HG03196 (cell line): ENCODE measurements at regions not wholly inside any gene's neighbourhood (a gene's known extent, or its start where the extent isn't known, plus 50 kb on each side); places are given as distances from the start of the nearest gene placed in this dataset.

Experiments
- ATAC-seq: cut with Tn5 transposase; IDR thresholded peaks from one replicate; pipeline ENCODE4 v1.9.1; 2021; ENCODE audit not compliant: unreplicated experiment

- no peak for ATAC-seq
Observed at GRCh38 chr4:136935305-136935704, 597.0 kb downstream of the PCDH18 start.

- ATAC-seq: no peak
Observed at GRCh38 chr4:136934601-136935000, 597.7 kb downstream of the PCDH18 start.

- no peak for ATAC-seq
Observed at GRCh38 chr4:136931781-136932180, 600.5 kb downstream of the PCDH18 start.

- ATAC-seq: no peak
Observed at GRCh38 chr4:136928957-136929411, 603.3 kb downstream of the PCDH18 start.

GRCh38 chr4:136927172-136927571 is 605.1 kb downstream of the PCDH18 start:
- no peak for ATAC-seq

GRCh38 chr4:136925203-136925602 is 607.1 kb downstream of the PCDH18 start:
- ATAC-seq: no peak

- no peak for ATAC-seq
Observed at GRCh38 chr4:136922066-136922465, 610.2 kb downstream of the PCDH18 start.

GRCh38 chr4:136920092-136920881 is 612.0 kb downstream of the PCDH18 start:
- no peak for ATAC-seq

- no peak for ATAC-seq
Observed at GRCh38 chr4:136918772-136919171, 613.5 kb downstream of the PCDH18 start.

GRCh38 chr4:136917312-136918110 is 614.8 kb downstream of the PCDH18 start:
- ATAC-seq: no peak

- ATAC-seq: no peak
Observed at GRCh38 chr4:136909626-136910025, 622.7 kb downstream of the PCDH18 start.

- no peak for ATAC-seq
Observed at GRCh38 chr4:136908122-136908521, 624.2 kb downstream of the PCDH18 start.

- no peak for ATAC-seq
Observed at GRCh38 chr4:136900696-136901095, 631.6 kb downstream of the PCDH18 start.

- no peak for ATAC-seq
Observed at GRCh38 chr4:136898590-136899248, 633.6 kb downstream of the PCDH18 start.

- no peak for ATAC-seq
Observed at GRCh38 chr4:136893573-136893972, 638.7 kb downstream of the PCDH18 start.

GRCh38 chr4:136881666-136882065 is 650.6 kb downstream of the PCDH18 start:
- no peak for ATAC-seq

- ATAC-seq: no peak
Observed at GRCh38 chr4:136873555-136873954, 658.7 kb downstream of the PCDH18 start.

- ATAC-seq: no peak
Observed at GRCh38 chr4:136867465-136867864, 664.8 kb downstream of the PCDH18 start.

GRCh38 chr4:136865526-136865925 is 666.8 kb downstream of the PCDH18 start:
- ATAC-seq: no peak

- peak; percentile 92 for ATAC-seq
Observed at GRCh38 chr4:136864604-136865185, 667.6 kb downstream of the PCDH18 start.

- no peak for ATAC-seq
Observed at GRCh38 chr4:136863756-136864155, 668.5 kb downstream of the PCDH18 start.
